PFSK-1 (cell line): ENCODE measurements at regions not wholly inside any gene's neighbourhood (a gene's known extent, or its start where the extent isn't known, plus 50 kb on each side); places are given as distances from the start of the nearest gene placed in this dataset.

ENCODE experiments used
- FOXP2 ChIP-seq: optimal IDR thresholded peaks from 2 replicates; pipeline ENCODE3; 2011; ENCODE audit warnings: borderline replicate concordance, control low read depth, inconsistent platforms; ENCODE audit not compliant: insufficient read depth; ENCODE audit errors: extremely low read length, extremely low read depth
- POLR2AphosphoS5 ChIP-seq: IDR thresholded peaks from 2 replicates; pipeline ENCODE4 v1.6.1; 2012; ENCODE audit warnings: low read depth, mild to moderate bottlenecking, control low read depth, low read length, moderate library complexity
- REST ChIP-seq, 2 experiments: IDR thresholded peaks; 2 replicates each; pipeline versions ENCODE4 v1.6.1 to v1.8.0; 2011 to 2012; ENCODE audit warnings: low read depth in 2 of 2, low read length in 2 of 2, control low read depth in 1 of 2, inconsistent platforms in 1 of 2, mild to moderate bottlenecking in 1 of 2, moderate library complexity in 1 of 2; ENCODE audit not compliant: insufficient read depth in 1 of 2
- SIN3A ChIP-seq: IDR thresholded peaks from 2 replicates; pipeline ENCODE4 v1.6.1; 2012; ENCODE audit warnings: mild to moderate bottlenecking, low read length, moderate library complexity, borderline replicate concordance; ENCODE audit not compliant: insufficient read depth
- TAF1 ChIP-seq: IDR thresholded peaks from 2 replicates; pipeline ENCODE4 v1.6.1; 2012; ENCODE audit warnings: low read length, control low read depth, borderline replicate concordance; ENCODE audit not compliant: insufficient read depth

- no peak for TF ChIP-seq REST (IDR thresholded peaks at IDR 0.05; ENCODE audit: insufficient read depth in 1 of 2, low read depth in 2 of 2, low read length in 2 of 2)
- no peak for TF ChIP-seq FOXP2
- TF ChIP-seq SIN3A, result no peak
- TF ChIP-seq TAF1, result no peak
These were observed 406.1 kb downstream of the MAFB start for GRCh38 chr20:40282941-40283340.

GRCh38 chr20:40282541-40282940, 406.5 kb downstream of the MAFB start:
- TF ChIP-seq POLR2AphosphoS5, result no peak
- no peak for TF ChIP-seq FOXP2
- TF ChIP-seq SIN3A, result no peak
- TF ChIP-seq REST (IDR thresholded peaks at IDR 0.05; ENCODE audit: insufficient read depth in 1 of 2, low read depth in 2 of 2, low read length in 2 of 2), result no peak
- TF ChIP-seq TAF1, result no peak

- TF ChIP-seq TAF1 (no peak), REST (IDR thresholded peaks at IDR 0.05; ENCODE audit: insufficient read depth in 1 of 2, low read depth in 2 of 2, low read length in 2 of 2) (no peak), FOXP2 (no peak), SIN3A (no peak), POLR2AphosphoS5 (no peak)
These were observed 408.4 kb downstream of the MAFB start for GRCh38 chr20:40280616-40281015.

GRCh38 chr20:40279390-40279789, 409.6 kb downstream of the MAFB start:
- no peak for TF ChIP-seq TAF1
- TF ChIP-seq POLR2AphosphoS5, result no peak
- no peak for TF ChIP-seq REST (IDR thresholded peaks at IDR 0.05; ENCODE audit: insufficient read depth in 1 of 2, low read depth in 2 of 2, low read length in 2 of 2)
- no peak for TF ChIP-seq SIN3A
- TF ChIP-seq FOXP2, result no peak

GRCh38 chr20:40278673-40279072, 410.4 kb downstream of the MAFB start:
- TF ChIP-seq TAF1 (no peak), FOXP2 (no peak), REST (IDR thresholded peaks at IDR 0.05; ENCODE audit: insufficient read depth in 1 of 2, low read depth in 2 of 2, low read length in 2 of 2) (no peak), POLR2AphosphoS5 (no peak), SIN3A (no peak)
